Amygdala (tissue), 56 donors: ENCODE measurements at regions not wholly inside any gene's neighbourhood (a gene's known extent, or its start where the extent isn't known, plus 50 kb on each side); places are given as distances from the start of the nearest gene placed in this dataset.
"Not testable (repeated sequence)": the region's sequence is repeated elsewhere in the genome, so short reads cannot be mapped to it uniquely, and the experiment has no call there.

ENCODE experiments used
- DNase-seq, 56 donors: peaks; one replicate each; lab custom pipeline; 2025; lab: John Stamatoyannopoulos, UW

GRCh38 chr10:28190196-28190595 is 112.7 kb downstream of the MPP7 start:
- DNase-seq = no peak

- DNase-seq = no peak
Measured at GRCh38 chr10:28188526-28188925, 114.3 kb downstream of the MPP7 start.

- no peak for DNase-seq
Measured at GRCh38 chr10:28186887-28187578, 115.8 kb downstream of the MPP7 start.

GRCh38 chr10:28186461-28186860 is 116.4 kb downstream of the MPP7 start:
- no peak for DNase-seq

- DNase-seq = no peak
Measured at GRCh38 chr10:28184810-28185209, 118.1 kb downstream of the MPP7 start.

- DNase-seq = no peak
Measured at GRCh38 chr10:28181478-28182096, 121.3 kb downstream of the MPP7 start.

GRCh38 chr10:28180654-28181053 is 122.2 kb downstream of the MPP7 start:
- DNase-seq = no peak

- no peak for DNase-seq
Measured at GRCh38 chr10:28179743-28180099, 123.1 kb downstream of the MPP7 start.

- DNase-seq = peak in 5 of 56 donors; percentile 0 to 38 (median 3)
Measured at GRCh38 chr10:28179006-28179742, 123.7 kb downstream of the MPP7 start.

- DNase-seq = no peak
Measured at GRCh38 chr10:28177944-28178637, 124.8 kb downstream of the MPP7 start.

GRCh38 chr10:28176498-28176897 is 126.4 kb downstream of the MPP7 start:
- DNase-seq = not testable (repeated sequence)

- no peak for DNase-seq
Measured at GRCh38 chr10:28172223-28172610, 130.6 kb downstream of the MPP7 start.

GRCh38 chr10:28171468-28172222 is 131.2 kb downstream of the MPP7 start:
- no peak for DNase-seq

- no peak for DNase-seq
Measured at GRCh38 chr10:28169525-28169924, 133.3 kb downstream of the MPP7 start.

- no peak for DNase-seq
Measured at GRCh38 chr10:28160866-28161405, 141.9 kb downstream of the MPP7 start.

- DNase-seq = no peak
Measured at GRCh38 chr10:28157379-28157778, 145.5 kb downstream of the MPP7 start.

- no peak for DNase-seq
Measured at GRCh38 chr10:28155726-28156125, 147.1 kb downstream of the MPP7 start.

- no peak for DNase-seq
Measured at GRCh38 chr10:28151636-28152035, 151.2 kb downstream of the MPP7 start.

- DNase-seq = no peak
Measured at GRCh38 chr10:28149746-28150145, 150.9 kb upstream of the ODAD2 start.

GRCh38 chr10:28147706-28148105 is 148.8 kb upstream of the ODAD2 start:
- DNase-seq = no peak
